Islet precursor cell (in vitro differentiated cells): ENCODE measurements at regions not wholly inside any gene's neighbourhood (a gene's known extent, or its start where the extent isn't known, plus 50 kb on each side); places are given as distances from the start of the nearest gene placed in this dataset.

Source experiments
- DNase-seq: peaks from one replicate; pipeline ENCODE4 v3.0.0-alpha.2; 2018

DNA sequence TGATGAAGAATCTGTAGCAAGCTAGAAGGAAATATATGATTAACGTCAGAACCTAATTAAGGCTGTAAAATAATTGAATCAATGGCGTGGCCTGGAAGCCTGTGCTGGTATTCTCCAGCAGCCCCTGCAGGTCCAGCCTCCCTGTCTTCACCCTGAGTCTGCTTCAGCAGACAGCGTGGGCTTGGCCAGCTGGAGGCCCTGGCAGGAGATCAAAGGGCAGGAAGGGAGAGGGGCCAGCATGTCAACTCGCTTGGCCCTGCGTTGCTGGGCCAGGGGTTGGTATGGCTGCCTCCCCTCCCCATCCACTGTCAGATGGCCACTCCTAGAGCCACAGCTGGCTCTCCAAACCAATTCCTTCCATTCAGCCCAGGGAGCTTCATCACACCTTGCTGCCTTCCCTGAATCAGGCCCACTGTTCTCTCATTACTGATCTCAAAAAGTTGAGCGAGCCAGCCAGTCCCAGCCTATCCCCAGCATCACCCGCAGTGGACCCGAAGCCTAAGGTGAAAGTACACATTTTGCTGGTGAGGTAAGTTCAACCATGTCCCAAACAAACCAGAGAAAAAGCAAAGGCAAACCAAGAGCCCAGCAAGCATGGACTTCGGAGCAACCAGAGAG is 228.4 kb upstream of the AGAP1 start:
- DNase-seq = peak; percentile 50

DNA sequence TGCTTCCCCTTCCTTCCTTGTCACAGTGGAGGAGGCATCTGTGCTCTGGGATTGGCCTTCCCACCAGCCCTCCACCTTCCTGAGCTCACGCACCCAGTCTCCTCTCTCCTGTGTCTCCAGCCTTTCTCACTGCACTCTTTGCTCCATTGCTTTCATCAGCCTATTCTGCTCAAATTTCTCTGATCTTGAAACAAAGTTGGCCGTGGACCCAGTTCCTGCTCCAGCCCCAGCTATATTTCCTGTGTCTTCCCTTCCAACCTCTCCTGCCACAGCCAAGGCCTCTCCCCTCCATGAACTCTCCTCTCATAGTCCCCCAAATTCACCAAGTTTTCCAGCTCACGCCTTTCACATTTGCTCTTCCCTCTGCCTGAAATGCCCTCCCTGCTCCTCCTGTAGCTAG is 226.6 kb upstream of the AGAP1 start:
- no peak for DNase-seq

DNA sequence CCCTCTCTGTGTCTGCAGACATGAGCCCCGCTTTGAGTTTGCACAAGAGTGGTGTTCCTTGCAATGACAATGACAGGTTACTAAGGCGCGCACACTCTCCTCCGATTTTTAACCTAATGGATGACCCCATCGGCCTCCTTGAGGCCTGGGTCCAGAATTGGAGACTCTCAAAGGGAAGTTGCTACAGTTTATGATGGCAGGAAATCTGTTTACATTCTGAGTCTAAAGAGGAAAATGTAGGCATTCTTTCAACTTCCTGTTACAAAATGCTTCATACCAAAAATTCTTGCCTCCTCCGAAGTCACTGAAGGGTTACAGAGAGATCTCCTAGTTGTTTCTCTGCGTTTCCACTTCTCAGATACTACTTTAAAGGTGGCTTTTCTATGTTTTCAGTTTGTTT is 225.3 kb upstream of the AGAP1 start:
- DNase-seq = no peak

DNA sequence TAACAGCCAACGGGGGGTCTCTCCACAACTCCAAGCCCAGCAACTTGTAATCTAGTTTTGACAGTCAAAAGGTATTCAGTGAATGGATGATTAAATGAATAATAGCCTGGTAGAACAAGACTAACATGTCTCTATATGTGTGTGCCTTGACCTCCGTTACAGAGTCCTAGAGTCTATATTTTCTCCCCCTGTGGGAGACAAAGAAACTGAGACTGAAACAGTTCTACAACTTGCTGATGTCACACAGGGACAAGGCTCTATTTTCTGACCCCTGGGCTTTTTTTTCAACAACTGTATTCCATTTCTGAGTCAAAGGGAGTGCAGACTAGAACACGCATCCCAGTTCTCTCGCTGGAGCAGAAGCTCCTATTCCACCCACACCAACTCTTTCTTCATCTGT is 223.6 kb upstream of the AGAP1 start:
- no peak for DNase-seq

DNA sequence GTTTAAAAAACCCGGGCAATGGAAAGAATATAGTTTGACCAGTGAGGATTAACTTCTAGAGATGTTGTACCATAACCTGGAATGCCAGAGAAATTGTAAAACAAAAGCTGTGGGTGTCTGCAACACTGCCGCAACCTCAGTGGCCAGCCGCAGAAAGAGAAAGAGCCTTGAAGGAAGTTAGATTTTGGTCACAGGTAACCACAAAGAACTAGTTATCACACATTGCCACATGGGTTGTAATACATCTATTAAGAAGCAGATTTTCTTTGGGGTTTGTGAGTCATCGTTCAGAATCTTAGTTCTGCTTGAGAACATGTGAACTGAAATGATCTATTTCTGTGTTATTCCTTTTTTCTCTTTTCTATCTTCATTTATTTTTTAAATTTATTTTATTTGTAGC is 222.9 kb upstream of the AGAP1 start:
- no peak for DNase-seq

DNA sequence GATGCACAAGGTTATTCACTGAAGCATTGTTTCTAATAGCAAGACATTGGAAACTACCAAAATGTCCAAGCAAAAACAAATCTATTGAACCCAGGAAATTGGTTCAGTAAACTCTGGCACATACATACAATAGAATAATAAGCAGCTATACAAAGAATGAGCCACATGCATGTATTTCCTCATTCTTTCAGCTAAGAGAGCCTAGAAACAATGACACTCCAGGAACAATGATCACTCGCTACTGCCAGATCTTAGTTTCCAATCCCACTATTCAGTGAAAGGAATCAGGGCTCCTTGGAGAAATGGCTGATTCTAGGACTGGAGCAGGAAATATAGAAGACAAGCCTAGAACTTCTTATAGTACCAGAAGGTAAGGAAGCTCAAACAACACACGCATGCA is 221.9 kb upstream of the AGAP1 start:
- DNase-seq = no peak

DNA sequence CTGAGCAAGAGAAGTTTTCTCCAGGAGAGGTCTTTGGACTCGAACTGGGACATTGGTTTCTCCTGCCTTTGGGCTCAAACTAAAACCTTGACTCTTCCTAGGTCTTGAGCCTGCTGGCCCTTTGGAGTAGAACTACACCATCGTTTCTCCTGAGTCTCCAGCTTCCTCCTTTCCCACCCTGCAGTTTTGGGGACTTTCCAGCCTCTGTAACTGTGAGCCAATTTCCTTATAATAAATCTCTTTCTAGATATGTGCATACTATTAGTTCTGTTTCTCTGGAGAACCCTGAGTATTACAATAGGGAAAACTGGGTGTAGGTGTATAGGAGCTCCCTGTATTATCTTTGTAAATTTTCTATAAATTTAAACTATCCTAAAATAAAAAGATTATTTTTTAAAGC is 219.8 kb upstream of the AGAP1 start:
- no peak for DNase-seq

DNA sequence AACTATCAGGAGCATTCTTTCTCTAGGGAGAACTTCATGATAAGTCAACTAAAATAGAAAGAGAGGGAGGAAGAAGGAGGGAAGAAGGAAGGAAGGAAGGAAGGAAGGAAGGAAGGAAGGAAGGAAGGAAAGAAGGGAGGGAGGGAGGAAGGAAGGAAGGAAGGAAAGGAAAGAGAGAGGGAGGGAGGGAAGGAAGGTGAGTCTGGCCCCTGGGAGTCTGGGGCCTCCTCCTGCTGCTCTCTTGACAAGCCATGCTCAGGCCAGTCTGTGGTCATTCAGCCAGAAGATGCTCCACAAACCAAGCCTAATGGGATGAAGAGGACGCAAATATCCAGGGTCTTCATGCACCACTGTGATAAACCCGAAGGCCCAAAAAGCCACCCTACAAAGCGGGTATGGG is 216.4 kb upstream of the AGAP1 start:
- no peak for DNase-seq

DNA sequence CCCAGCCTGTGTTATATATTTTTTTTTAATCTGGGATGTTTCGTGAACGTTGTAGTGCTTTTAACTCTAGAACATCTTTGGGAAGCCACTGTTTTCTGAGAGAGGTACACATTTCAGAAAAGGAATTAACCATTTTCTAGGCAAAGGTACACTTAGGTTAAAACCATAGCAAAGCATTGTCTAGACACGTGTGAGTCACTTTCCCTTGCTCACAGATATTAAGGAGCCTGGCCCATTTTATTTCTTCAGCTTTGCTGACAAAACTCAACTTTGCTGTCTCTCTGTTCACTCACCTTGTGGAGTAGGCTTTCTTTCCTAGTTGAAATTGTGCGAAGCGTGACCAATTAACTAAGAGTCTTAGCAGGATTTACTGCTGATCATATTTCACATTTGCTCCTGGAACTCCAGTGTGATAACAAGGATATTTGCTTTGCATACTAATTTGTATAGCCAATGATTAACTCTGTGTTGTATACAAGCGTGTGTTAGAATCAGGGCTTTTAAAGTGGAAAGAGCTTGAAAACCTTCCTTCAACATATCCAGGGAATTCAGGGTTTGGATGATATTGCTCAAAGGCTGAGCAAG is 215.0 kb upstream of the AGAP1 start:
- no peak for DNase-seq

DNA sequence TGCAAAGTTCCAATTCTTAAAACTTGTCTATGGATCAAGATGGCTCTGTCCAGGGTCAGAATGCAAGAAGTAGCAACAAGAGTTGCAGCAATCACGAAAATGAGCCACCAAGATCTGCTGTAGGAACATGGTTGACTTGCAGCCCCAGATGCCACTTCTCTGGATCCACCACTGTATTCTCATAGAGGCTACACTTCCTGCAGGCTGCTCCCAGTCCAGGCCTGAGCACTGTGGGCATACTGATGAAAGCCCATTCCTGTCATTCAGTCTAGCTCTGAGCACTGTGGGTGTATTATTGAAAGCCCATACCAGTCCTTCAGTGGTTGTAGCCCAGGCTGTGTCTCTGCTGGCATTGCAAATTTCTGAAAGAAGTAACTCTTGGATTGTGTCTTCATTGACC is 213.9 kb upstream of the AGAP1 start:
- no peak for DNase-seq

DNA sequence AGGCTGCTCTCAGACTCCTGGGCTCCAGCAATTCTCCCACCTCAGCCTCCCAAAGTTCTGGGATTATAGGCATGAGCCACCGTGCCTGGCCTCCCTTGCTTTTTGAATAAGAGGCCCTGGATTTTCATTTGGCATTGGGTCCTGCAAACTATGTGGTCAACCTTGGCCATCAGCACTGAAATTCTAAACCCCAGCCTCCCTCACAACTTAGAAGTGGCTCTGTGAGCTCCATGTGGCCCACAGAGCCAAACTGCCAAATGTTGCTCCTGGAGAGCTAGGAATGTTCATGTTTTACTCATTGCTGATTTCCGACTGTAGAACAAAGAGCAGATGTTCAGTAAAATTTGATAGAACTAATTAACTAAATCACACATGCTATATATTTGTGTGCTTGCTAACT is 210.6 kb upstream of the AGAP1 start:
- DNase-seq = no peak

DNA sequence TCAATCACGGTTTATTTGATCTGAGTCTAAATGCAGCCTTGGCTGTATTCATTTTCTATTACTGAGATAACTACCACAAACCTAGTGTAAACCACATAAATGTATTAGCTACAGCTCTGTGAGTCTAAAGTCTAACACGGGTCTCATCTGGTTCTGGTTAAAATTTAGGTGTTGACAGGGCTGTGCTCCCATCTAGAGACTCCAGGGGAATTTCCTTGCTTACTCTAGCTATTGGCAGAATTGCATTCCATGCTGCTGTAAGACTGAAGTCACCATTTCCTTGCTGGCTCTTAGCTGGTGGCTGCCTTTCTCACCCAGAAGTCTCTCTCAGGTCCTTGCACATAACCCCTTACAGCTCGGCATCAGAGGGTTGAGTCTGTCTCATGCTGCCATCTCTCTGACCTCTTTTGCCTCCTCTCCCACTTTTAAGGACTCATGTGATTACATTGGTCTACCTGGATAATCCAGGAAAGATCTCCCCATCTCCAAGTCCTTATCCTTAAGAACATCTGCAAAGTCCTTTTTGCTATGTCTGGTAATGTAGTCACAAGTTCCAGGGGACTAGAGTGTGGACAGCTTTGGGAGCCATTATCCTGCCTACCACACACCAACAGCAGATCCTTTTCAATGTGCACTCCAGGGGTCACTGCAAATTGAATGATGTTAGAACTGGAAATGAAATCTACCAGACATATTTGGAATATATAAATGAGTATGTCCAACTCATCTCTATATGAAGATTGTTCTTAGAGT is 207.0 kb upstream of the AGAP1 start:
- no peak for DNase-seq

DNA sequence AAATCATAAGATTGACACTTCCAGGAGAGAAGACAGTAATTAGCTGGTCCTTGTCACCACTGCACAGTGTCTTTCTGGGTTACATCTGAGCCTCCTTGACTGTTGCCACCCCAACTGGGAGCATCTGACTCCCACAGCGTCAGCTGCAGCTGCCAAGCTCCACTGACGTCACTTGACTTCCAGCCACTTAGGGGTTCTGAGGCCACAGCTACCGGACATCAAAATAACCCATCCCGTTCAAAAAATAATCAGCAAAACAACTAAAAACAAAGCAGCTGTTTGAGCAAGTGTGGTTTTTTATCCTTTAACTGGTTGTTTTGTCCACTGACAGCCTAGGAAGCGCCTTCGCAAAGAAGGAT is 206.5 kb upstream of the AGAP1 start:
- no peak for DNase-seq

DNA sequence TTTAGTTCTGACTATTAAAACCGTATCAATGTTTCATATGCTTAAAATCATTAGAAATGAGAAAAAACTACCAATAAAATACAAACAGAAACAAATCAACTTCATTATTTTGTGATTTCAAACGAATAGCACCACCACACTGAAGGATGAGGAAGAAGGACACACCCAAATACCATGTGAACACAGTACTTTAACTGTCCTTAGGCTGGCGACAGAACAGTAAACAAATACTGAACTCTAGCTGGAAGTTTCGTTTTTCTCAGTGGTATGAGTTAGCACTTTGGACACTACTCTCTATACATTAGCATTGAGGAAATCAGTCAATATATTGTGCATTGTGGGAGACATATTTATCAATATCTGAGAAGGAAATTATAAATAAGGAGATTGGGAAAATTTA is 202.4 kb upstream of the AGAP1 start:
- no peak for DNase-seq

DNA sequence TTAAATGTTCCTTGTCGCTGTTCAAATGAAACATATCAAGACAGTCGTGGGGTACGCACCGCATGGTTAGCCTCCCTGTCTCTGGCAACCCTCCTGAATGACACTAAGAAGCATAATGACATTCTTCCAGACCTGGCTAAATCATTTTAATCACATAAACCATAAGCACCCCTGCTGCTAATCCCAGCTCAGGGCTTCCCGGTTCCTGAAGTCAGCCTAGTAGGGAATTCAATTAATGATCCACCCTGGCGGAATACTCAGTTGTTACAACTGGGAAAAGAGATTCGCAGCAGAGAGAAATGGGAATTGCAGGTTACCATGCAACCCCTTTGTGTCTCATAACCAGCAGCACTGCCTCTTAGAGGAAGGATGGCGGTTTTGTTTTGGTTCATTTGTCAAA is 200.8 kb upstream of the AGAP1 start:
- no peak for DNase-seq

DNA sequence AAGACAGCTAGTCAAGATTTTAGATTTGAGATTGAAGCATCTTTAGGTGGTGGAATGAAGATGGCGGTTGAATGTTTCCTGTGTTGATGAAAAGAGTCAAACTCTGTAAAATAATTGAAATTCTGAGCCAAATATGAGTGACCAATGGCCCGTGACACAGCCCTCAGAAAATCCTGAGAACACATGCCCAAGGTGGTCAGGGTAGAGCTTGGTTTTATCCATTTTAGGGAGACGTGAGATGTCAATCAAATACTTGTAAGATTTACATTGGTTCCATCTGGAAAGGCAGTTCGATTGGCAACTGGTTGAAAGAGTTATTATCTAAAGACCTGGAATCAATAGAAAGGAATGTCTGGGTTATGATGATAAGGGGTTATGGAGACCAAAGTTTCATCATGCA is 198.0 kb upstream of the AGAP1 start:
- DNase-seq = no peak

DNA sequence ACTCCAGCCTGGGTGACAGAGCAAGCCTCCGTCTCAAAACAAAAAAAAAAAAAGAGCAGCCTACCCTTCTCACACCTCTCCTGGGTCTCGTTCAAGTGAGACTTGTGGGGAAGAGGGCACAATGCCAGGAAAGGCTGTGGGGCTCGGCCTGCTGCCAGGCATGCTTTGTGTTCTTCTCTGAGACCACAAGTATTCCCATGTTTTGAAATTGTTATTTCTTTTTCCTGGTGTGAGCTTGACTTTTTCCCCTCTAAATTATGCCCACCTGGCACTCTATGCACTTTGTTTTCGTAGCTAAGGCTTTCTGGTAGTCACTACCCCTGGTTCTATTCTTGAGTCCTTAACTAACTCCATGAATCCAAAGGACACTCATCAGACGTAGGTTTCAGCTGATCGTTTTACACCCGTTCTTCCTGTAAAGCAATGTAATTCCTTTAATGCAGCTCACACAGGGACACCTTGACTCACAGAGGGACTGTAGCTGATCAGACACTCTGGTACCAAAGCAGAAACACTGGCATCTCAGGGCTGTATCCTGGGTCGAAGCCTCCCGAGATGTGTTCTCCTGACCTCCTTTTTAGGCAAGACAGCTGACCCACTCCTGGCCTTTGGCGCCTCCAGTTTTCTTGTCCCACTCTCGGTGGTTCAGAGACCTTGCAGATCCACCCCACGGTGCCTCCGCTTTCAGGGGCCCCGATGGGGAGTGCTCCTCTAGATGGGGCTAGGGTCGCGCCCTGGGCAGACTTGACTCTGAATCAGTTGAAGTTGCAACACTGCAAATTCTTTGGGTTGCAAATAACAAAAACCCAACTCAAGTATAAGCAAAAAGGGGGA is 193.3 kb upstream of the AGAP1 start:
- DNase-seq = no peak

DNA sequence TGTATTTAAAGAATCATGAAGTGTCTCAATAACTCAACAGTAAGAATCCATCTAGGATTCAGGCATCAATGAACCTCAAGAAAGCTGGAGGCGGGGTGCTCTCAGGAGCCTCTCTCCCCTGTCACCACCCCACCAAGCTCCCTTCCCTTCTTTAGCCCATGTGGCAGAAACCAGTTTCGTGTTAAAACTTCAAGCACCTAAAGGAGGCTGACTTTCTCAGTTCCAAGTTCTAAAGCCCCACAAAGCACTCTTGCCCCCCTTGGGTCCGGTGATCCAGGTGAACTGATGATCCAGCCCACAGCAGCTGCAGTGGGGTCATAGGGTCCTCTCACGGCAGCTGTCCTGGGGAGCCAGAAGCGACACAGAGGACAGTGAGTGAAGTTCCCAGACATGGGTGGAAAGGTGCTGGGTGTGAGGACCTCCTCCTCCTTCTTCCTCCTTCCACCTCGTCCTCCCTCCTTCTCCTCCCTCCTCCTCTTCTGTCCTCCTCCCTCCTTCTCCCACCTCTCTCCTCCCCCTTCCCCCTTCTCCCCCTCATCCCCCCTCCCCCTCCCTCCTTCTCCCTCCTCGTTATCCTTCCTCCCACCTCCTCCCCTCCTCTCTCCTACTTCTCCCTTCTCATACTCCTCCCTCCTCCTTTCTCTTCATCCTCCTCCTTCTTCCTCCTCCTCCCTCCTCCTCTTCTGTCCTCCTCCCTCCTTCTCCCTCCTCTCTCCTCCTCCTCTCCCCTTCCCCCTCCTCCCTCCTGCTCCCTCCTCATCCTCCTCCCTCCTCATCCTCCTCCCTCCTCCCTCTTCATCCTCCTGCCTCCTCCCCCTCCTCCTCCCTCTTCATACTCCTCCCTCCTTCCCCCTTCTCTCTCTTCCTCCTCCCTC is 192.4 kb upstream of the AGAP1 start:
- no peak for DNase-seq

DNA sequence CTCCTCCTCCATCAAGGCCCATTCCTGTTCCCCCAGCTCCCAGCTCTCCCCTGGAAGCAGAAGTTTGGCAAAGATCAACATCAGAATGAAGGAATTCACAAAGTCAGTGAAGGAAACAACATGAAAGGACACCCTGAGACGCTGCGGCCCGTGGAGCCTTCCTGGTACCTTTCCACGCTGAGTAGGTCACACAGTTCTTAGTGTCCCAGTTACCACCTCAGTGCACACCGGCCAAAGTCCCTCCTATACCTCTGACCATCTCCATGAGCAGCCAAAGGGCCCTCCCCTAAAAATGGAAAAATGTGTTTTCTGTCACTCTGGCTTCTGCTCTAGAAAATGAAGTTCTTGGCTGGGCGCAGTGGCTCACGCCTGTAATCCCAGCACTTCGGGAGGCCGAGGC is 191.6 kb upstream of the AGAP1 start:
- DNase-seq = no peak

DNA sequence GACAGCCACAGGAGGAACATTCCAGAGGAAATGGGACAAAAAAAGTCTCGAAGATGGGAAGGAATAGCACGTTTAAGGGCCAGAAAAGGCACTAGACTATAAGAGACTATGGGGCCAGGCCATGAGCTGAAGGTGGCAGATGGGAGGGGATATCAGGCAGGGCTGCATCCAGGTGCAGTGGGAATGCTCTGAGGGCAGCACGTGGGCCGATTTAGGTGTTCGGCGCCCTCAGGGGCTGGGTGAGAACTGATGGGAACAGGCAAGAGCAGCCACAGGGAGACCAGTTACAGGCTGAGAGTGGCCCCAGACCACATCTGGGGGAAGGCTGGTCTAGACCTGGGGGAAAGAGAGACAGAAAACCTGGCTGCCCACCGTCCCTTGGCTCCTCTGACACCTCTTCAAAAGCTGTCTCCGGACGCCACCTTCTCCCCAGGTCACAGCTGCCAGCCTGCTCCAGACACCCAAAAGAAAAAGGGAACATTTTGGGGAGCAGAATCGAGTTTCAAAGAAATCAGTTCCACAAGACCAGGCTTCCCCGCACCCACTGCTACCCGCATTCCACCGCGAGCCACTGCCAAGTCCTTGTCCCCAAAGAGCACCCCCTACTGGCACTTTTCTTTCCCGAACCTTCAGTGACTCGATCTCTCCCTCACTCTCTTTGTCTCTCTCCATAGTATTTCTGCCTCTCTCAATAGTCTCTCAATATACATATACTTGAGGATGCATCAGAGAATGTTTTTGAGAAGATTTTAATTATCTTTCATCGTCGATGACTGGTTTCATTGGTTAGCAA is 190.1 kb upstream of the AGAP1 start:
- no peak for DNase-seq

DNA sequence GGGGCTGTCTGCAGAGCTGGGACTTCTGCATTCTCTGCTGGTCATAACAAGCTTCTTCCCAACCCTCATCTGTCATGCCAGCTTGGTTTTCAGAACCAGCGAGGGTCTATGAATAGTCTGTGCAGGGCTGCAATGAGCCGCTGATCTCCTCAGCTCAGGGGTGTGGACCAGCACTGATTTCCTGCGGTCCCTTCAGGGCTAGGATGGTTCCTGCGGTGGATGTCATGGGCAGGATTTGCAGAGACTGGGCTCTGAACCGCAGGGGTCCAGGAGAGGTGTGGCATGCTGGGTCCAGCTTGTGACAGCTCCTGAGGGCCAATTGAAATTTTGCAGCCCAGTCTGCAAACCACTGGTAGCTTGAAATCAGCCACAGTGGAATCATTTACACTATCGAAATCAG is 188.2 kb upstream of the AGAP1 start:
- DNase-seq = no peak

DNA sequence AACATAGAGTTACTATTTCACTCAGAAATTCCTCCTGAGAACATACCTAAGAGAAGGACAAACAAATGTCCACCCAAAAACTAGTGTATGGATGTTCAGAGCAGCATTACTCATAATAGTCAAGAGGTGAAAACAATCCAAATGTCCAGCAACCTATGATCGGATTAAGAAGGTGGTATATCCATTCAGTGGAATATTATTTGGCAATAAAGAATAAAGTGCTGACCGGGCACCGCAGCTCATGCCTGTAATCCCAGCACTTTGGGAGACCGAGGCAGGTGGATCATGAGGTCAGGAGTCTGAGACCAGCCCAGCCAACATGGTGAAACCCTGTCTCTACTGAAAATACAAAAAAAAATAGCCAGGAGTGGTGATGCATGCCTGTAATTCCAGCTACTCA is 182.8 kb upstream of the AGAP1 start:
- DNase-seq = no peak
